DMS153 treated with DMSO at 0.1 percent for 48 hours (cell line): ENCODE measurements at regions not wholly inside any gene's neighbourhood (a gene's known extent, or its start where the extent isn't known, plus 50 kb on each side); places are given as distances from the start of the nearest gene placed in this dataset.
A peak's percentile ranks its signal among the peaks of the same experiment; 100 is the strongest.
"Not testable (repeated sequence)": the region's sequence is repeated elsewhere in the genome, so short reads cannot be mapped to it uniquely, and the experiment has no call there.

ENCODE experiments used
- DNase-seq: peaks from one replicate; lab custom pipeline; 2025; ENCODE audit not compliant: unreplicated experiment; lab: John Stamatoyannopoulos, UW

DNA sequence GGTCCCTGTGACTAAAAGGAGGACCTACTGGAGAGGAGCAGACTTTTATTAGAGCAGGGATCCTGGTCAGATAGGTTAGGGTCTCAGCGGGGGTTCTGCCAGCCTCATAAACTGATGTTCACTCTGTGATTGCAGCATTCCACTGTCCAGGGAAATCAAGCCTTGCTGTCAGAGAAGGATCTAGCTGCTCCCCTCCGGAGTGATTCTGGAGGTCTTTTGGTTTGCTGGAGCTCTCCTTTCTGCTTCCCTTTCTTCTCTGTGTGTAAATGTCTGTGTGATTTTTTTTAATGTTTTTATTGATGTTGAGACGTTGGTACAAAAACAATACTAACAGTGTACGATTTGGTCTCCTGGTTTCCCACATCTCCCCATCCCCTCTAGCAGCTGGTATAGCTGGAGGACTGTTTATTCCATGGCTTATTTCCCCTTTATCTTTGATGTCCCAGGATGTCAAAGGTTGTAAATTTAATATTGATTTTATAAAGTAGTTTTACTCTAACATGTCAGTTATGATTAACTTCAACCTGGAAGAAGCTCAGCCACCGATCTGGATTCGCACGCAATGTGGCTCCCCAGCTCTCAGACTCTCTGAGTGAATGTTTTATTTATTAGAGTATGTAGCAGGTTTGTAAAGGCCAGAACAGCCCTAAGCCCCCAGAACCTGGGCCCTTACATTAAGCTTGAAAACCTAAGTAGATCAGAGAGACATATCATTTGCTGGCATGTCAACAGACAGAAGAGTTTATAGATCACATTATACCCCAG, 202.3 kb upstream of the G2E3 start:
- DNase-seq: no peak

DNA sequence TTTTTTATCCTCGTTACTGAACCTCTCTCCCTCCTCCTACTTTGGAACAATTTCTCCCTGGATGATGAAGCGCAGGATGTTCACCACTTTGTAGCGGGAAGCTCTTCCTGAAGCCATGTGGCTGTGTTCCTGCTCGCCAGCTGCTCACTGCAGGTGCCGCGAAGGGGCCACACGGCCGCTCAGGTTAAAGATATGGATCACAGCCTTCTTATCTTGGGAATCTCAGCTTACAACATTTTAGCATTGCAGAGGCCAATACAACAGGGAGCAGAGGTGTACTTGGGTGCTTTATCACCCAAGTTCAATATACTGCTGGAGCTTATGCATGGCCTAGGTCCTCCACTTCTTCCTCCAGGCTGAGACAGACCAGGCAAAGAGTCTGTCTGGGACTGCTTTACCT, 201.2 kb upstream of the G2E3 start:
- DNase-seq: no peak

- no peak for DNase-seq
These were observed 196.4 kb upstream of the G2E3 start for GRCh38 chr14:30362369-30363218.

- not testable (repeated sequence) for DNase-seq
These were observed 195.6 kb upstream of the G2E3 start for GRCh38 chr14:30363219-30363880.

DNA sequence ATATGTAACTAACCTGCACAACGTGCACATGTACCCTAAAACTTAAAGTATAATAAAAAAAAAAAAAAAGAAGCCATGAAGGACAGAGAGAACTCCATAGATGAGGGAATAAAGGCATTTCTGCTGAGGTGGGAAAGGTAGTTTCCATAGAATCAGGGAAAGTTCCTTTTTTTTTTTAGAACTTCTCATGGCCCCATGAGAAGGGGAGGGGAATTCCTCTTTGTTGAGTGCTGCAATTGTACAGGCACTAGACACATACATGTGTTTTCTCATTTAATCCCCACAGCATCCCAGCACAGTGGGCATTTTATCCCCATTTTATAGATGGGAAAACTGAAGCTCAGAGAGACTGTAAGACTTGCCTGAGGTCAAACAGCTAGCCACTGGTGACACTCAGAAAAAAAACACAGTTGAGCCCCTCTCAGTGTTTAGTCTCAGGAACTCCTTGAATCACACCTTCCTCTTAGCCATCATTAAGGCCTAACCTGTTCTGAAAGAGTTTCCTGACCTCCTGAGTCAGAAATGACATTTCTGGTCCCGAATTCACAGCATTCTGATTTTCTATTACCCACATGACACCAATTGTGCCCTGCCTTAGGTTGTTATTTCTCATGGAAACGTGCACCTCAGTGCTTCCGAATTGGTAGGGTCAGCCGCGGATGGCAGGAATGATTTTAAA, 189.3 kb upstream of the G2E3 start:
- DNase-seq: no peak

DNA sequence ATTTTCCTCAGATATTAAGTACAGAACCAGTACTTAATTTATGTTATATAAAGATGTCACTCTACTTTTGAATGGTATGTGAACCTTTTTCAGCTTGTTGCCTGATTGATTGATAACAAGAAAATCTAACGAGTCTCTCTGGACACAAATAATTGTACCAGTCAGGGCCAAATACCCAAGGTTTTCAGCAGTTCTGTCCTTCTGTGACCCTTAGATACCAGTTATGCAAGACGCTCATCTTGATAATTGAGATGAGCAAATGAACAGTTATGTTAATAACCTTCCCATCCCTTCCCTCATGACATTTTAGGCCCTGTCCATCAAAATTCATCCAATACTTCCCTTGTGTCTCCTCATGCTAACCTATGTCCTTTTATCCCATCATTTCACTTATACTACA, 185.9 kb upstream of the G2E3 start:
- DNase-seq: no peak

- DNase-seq: no peak
These were observed 185.4 kb upstream of the G2E3 start for GRCh38 chr14:30373526-30373925.

DNA sequence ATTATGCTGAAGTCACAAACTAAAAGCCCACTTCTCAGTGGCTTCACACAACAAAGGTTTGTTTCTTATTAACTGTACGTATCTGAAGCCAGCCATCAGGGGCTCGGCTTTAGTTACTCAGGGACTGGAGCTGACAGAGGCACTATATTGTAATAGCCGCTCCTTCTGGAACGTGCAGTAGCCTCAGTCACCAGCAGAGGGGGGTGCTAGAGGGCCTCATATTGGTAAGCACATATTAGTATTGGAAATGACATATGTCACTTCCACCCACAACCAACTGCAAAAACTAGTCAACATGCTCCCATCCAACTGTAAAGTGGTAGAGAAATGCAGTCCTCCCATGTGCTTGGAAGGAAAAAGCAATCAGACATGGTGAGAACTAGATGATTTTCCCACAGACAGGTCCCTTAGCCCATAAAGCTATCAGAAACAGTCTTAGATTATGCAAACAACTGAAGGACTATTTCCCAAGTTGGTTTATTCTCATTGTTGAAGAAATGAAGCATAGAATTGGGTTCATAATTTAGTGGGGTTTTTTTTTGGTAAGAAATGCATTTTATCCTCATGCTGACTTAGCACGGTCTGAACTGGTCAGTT, 183.6 kb upstream of the G2E3 start:
- DNase-seq: peak; percentile 24

- no peak for DNase-seq
These were observed 177.0 kb upstream of the G2E3 start for GRCh38 chr14:30381861-30382480.

DNA sequence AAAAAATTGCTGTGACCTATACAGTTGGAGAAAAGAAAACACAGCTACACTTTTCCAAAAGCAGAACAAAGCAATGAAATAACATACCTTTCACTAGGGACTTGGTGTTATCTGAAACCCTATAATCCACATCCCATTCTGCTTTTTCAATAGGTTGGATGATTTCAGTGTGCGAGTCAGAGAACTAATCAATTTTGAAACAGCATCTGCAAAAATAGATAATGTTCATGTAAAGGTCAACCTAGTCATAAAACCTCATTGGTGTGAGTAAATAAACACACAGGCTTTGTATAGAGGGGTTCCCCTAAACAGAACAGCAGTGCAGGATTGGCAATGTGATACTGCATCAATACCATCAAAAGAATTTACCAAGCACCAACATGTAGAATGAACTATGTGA, 173.0 kb upstream of the G2E3 start:
- DNase-seq: peak; percentile 12

DNA sequence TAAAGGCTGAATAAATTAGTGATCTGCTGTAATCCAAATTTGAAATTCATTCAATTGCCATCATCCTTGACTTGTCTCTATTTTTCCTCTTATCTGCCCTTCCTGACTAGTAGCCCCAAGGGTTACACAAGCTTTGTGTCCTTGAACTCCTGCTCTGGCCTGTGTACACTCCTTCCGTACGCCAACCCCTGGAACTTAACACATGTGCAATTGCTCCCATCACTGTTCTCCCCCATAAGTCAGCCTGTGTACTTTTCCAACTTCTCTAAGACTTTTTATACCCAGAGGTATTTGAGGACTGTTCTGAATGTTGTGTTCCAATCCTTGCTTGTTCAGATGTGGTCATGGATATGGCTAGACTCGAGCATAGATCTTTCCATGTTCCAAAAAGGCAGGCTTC, 171.1 kb upstream of the G2E3 start:
- no peak for DNase-seq

DNA sequence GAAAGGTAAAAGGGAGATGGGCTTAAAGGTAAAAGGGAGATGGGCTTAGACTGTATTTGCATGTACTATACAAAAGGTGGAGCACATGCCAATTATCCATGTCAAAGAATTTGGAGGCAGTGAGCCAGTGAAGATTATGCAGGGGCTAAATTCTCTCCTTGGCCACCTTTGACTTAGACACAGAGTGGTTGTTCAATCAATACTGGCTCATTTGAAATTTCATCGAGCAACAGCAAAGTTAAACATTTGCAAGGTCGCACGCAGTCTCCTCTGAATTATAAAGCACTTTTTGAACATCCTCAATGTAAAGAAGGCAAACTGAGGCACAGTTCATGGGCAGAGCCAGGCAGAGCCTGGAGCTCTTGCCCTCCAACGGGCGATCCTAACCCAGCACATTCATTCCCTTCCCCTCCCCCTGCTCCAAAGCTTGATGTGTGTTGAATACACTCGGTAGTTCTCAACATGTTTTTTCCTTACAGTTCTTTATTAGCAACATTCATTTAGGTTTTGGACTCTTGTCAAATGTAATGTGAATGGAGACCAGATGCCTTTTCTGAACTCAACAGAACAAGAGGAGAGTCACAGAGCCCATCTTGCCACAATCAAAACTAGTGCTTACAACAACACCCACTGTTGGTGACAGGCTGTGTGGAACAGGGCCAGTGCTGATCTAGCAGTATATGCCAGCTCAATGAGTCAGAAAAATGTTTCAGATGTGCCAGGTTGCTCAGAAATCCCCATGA, 169.7 kb upstream of the G2E3 start:
- DNase-seq: no peak

DNA sequence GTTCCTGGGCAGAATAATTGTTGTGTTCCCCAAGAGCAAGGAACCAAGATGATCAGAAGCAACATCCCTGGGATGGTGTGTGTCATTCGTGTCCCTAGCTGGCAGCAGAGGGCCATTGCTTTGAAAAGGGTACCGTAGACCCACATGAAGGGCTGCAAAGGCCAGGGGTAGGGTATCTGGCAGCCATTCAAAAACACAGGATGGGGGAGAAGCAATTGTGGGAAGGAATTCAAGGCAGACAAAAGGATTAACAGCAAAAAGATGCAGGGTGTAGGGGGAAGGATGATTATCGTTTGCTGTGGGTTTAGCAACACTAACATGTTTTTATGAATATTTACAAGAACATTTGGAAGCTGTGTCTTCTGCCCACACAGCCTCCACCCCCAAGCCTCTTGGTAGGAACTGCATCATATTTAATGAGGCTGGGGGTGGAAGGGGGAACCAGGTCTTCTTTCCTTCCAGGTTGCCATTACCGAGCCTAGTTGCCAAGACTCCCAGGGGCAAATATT, 169.0 kb upstream of the G2E3 start:
- no peak for DNase-seq

- DNase-seq: no peak
These were observed 163.9 kb upstream of the G2E3 start for GRCh38 chr14:30395065-30395464.

DNA sequence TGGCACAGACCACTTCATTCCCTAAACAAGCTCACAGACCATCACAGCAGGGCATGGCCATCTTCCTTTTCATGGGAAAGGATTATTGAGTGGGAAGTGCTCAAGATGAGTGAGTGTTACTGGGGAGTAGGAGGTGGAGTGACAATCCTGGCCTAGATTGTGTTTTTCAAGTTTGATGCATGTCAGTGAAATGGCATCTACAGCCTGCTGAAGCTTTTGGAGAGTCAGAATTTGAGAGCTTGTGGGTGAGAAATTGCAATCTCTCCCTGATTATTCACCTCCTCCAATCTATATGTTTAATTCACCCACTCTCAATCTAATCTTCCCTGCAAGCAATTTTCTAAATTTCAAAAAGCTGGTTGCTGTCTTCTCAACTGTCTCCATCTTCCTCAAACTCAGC, 156.1 kb upstream of the G2E3 start:
- DNase-seq: no peak

GRCh38 chr14:30403791-30404190, 155.2 kb upstream of the G2E3 start:
- no peak for DNase-seq

- not testable (repeated sequence) for DNase-seq
These were observed 149.4 kb upstream of the G2E3 start for GRCh38 chr14:30409508-30410015.

DNA sequence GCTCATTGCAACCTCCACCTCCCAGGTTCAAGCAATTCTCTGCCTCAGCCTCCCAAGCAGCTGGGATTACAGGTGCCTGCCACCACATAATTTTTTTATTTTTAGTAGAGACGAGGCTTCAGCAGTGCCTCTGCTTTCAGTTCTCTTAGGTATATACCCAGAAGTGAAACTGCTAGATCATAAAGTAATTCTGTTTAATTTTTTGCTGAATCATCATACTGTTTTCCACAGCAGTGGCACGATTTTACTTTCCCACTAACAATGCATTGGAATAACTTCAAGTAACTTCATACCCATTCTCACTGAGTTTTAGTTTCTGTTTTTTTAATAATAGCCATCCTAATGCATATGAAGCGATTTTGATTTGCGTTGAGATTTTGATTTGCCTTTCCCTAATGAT, 148.0 kb upstream of the G2E3 start:
- DNase-seq: no peak

GRCh38 chr14:30413184-30413583, 145.8 kb upstream of the G2E3 start:
- DNase-seq: not testable (repeated sequence)
